Liver (tissue), 8 donors: ENCODE measurements at regions not wholly inside any gene's neighbourhood (a gene's known extent, or its start where the extent isn't known, plus 50 kb on each side); places are given as distances from the start of the nearest gene placed in this dataset.

Source experiments
- DNase-seq: peaks from one replicate; pipeline ENCODE4 v3.0.0-alpha.2; 2017; ENCODE audit warnings: low spot score
- H3K27ac ChIP-seq, 2 donors: one replicate each; pipeline ENCODE4 v1.7.0; 2013; ENCODE audit warnings: inconsistent platforms in 2 of 2, low read length in 2 of 2, control low read depth in 1 of 2, low read depth in 1 of 2, mild to moderate bottlenecking in 1 of 2
- H3K27me3 ChIP-seq, 4 donors: one replicate each; pipeline versions ENCODE4 v1.6.1 to v1.7.0; 2013; ENCODE audit warnings: low read length in 3 of 4, inconsistent platforms in 1 of 4, mild to moderate bottlenecking in 1 of 4, moderate library complexity in 1 of 4; ENCODE audit not compliant: control insufficient read depth in 4 of 4, insufficient read depth in 4 of 4
- H3K36me3 ChIP-seq, 4 donors: one replicate each; pipeline versions ENCODE4 v1.6.1 to v1.7.0; 2013; ENCODE audit warnings: low read length in 3 of 4, mild to moderate bottlenecking in 3 of 4, low read depth in 1 of 4, moderate library complexity in 1 of 4; ENCODE audit not compliant: control insufficient read depth in 4 of 4, insufficient read depth in 3 of 4
- H3K4me1 ChIP-seq, 4 donors: one replicate each; pipeline versions ENCODE4 v1.6.1 to v1.7.0; 2013; ENCODE audit warnings: low read length in 3 of 4, mild to moderate bottlenecking in 3 of 4, moderate library complexity in 1 of 4; ENCODE audit not compliant: control insufficient read depth in 4 of 4, insufficient read depth in 4 of 4
- H3K4me3 ChIP-seq, 3 donors: one replicate each; pipeline versions ENCODE4 v1.6.1 to v1.7.0; 2013; ENCODE audit warnings: low read length in 3 of 3, control low read depth in 1 of 3, low read depth in 1 of 3, mild to moderate bottlenecking in 1 of 3
- H3K9ac ChIP-seq, 2 donors: one replicate each; pipeline ENCODE4 v1.7.0; 2013; ENCODE audit warnings: low read length in 2 of 2, mild to moderate bottlenecking in 2 of 2, moderate library complexity in 2 of 2, control low read depth in 1 of 2, low read depth in 1 of 2
- H3K9me3 ChIP-seq, 4 donors: one replicate each; pipeline versions ENCODE4 v1.6.1 to v1.7.0; 2013; ENCODE audit warnings: low read length in 3 of 4; ENCODE audit not compliant: control insufficient read depth in 4 of 4
- EGR1 ChIP-seq, 2 donors: IDR thresholded peaks; 2 replicates each; pipeline ENCODE4 v1.6.1; 2016 to 2018; ENCODE audit warnings: antibody characterized with exemption in 2 of 2, low read depth in 2 of 2
- FOXA1 ChIP-seq: IDR thresholded peaks from 2 replicates; pipeline ENCODE4 v1.6.1; 2016; ENCODE audit warnings: antibody characterized with exemption
- FOXA2 ChIP-seq: IDR thresholded peaks from 2 replicates; pipeline ENCODE4 v1.6.1; 2016; ENCODE audit warnings: antibody characterized with exemption
- GABPA ChIP-seq, 2 donors: IDR thresholded peaks in 1 of 2; conservative IDR thresholded peaks in 1 of 2; 2 replicates each; pipeline ENCODE4 v1.6.1; 2016; ENCODE audit warnings: antibody characterized with exemption in 2 of 2, mild to moderate bottlenecking in 1 of 2, moderate library complexity in 1 of 2
- HNF4A ChIP-seq, 2 donors: conservative IDR thresholded peaks; 2 replicates each; pipeline ENCODE4 v1.6.1; 2016; ENCODE audit warnings: antibody characterized with exemption in 2 of 2, mild to moderate bottlenecking in 2 of 2
- HNF4G ChIP-seq: IDR thresholded peaks from 2 replicates; pipeline ENCODE4 v1.6.1; 2016; ENCODE audit warnings: antibody characterized with exemption
- JUND ChIP-seq, 2 donors: IDR thresholded peaks; 2 replicates each; pipeline ENCODE4 v1.6.1; 2016; ENCODE audit warnings: antibody characterized with exemption in 2 of 2
- NR2F2 ChIP-seq: IDR thresholded peaks from 2 replicates; pipeline ENCODE4 v1.6.1; 2016; ENCODE audit warnings: antibody characterized with exemption
- RAD21 ChIP-seq, 2 donors: IDR thresholded peaks; 2 replicates each; pipeline ENCODE4 v1.6.1; 2016; ENCODE audit warnings: antibody characterized with exemption in 2 of 2, mild to moderate bottlenecking in 2 of 2
- RXRA ChIP-seq, 2 donors: IDR thresholded peaks; 2 replicates each; pipeline ENCODE4 v1.6.1; 2017 to 2018; ENCODE audit warnings: antibody characterized with exemption in 2 of 2, mild to moderate bottlenecking in 1 of 2
- SP1 ChIP-seq: IDR thresholded peaks from 2 replicates; pipeline ENCODE4 v1.6.1; 2018; ENCODE audit warnings: antibody characterized with exemption, mild to moderate bottlenecking
- TAF1 ChIP-seq: conservative IDR thresholded peaks from 2 replicates; pipeline ENCODE4 v1.6.1; 2016; ENCODE audit warnings: antibody characterized with exemption, mild to moderate bottlenecking
- YY1 ChIP-seq: IDR thresholded peaks from 2 replicates; pipeline ENCODE4 v1.6.1; 2016; ENCODE audit warnings: antibody characterized with exemption, mild to moderate bottlenecking
- WGBS: extraction: QIAGEN DNeasy Blood & Tissue Kit; methylation state at CpG from one replicate; pipeline ENCODE4 v1.1.7; 2013; 5-methylcytosine and 5-hydroxymethylcytosine counted together
- TF ChIP-seq, protein P1 (sequence below): fragments of 150-350 bp; IDR thresholded peaks from 2 replicates; pipeline ENCODE4 v1.5.1; 2017; ENCODE audit warnings: improper control_type of control experiment, low read depth, low read length; ENCODE audit not compliant: missing input control
- TF ChIP-seq, protein P2 (sequence below): IDR thresholded peaks from 2 replicates; pipeline ENCODE4 v1.6.1; 2016; ENCODE audit warnings: antibody characterized with exemption
- TF ChIP-seq, protein P3 (sequence below): IDR thresholded peaks from 2 replicates; pipeline ENCODE4 v1.6.1; 2016; ENCODE audit warnings: antibody characterized with exemption
- TF ChIP-seq, protein P4 (sequence below): IDR thresholded peaks from 2 replicates; pipeline ENCODE4 v1.6.1; 2016; ENCODE audit warnings: antibody characterized with exemption, mild to moderate bottlenecking
- TF ChIP-seq, protein P5 (sequence below): IDR thresholded peaks from 2 replicates; pipeline ENCODE4 v1.6.1; 2016; ENCODE audit warnings: antibody characterized with exemption
- donor health status: healthy.
- donor health status: healthy.
- donor health status: healthy.
- donor health status: healthy.
- donor health status: healthy.

DNA sequence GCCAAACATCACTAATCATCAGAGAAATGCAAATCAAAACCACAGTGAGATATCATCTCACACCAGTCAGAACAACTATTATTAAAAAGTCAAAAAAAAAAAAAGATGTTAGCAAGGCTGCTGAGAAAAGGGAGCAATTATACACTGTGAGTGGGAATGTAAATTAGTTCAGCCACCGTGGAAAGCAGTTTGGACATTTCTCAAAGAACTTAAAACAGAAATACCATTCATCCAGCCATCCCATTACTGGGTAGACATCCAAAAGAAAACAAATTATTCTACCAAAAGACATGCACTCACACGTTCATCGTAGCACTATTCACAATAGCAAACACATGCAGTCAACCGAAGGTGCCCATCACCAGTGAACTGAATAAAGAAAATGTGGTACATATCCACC is 213.9 kb downstream of the TTLL2 start:
- WGBS = 71% methylated on average over 4 of the region's 4 CpGs
- Histone ChIP-seq H3K27me3 (no peaks in the 10 kb centered on the region), H3K4me1 (peaks cover 0 to 3% (median 0%) of the 10 kb centered on the region in 4 donors), H3K4me3 (no peak overlapping the region), H3K9me3 (no peaks in the 10 kb centered on the region), H3K27ac (no peak overlapping the region), H3K36me3 (no peaks in the 10 kb centered on the region), H3K9ac (no peak overlapping the region)
- TF ChIP-seq, protein P1, sequence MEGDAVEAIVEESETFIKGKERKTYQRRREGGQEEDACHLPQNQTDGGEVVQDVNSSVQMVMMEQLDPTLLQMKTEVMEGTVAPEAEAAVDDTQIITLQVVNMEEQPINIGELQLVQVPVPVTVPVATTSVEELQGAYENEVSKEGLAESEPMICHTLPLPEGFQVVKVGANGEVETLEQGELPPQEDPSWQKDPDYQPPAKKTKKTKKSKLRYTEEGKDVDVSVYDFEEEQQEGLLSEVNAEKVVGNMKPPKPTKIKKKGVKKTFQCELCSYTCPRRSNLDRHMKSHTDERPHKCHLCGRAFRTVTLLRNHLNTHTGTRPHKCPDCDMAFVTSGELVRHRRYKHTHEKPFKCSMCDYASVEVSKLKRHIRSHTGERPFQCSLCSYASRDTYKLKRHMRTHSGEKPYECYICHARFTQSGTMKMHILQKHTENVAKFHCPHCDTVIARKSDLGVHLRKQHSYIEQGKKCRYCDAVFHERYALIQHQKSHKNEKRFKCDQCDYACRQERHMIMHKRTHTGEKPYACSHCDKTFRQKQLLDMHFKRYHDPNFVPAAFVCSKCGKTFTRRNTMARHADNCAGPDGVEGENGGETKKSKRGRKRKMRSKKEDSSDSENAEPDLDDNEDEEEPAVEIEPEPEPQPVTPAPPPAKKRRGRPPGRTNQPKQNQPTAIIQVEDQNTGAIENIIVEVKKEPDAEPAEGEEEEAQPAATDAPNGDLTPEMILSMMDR = no peak
- TF ChIP-seq HNF4A (conservative IDR thresholded peaks at IDR 0.05) (no peak), RXRA (IDR thresholded peaks at IDR 0.05) (no peak), FOXA2 (no peak), TAF1 (no peak), NR2F2 (no peak), SP1 (no peak), GABPA (IDR thresholded peaks at IDR 0.05 in 1 of 2, conservative IDR thresholded peaks at IDR 0.05 in 1 of 2) (no peak), YY1 (no peak), EGR1 (IDR thresholded peaks at IDR 0.05; ENCODE audit: low read depth in 2 of 2) (no peak), HNF4G (no peak), FOXA1 (no peak), JUND (IDR thresholded peaks at IDR 0.05) (no peak), RAD21 (IDR thresholded peaks at IDR 0.05) (no peak)
- TF ChIP-seq, protein P2, sequence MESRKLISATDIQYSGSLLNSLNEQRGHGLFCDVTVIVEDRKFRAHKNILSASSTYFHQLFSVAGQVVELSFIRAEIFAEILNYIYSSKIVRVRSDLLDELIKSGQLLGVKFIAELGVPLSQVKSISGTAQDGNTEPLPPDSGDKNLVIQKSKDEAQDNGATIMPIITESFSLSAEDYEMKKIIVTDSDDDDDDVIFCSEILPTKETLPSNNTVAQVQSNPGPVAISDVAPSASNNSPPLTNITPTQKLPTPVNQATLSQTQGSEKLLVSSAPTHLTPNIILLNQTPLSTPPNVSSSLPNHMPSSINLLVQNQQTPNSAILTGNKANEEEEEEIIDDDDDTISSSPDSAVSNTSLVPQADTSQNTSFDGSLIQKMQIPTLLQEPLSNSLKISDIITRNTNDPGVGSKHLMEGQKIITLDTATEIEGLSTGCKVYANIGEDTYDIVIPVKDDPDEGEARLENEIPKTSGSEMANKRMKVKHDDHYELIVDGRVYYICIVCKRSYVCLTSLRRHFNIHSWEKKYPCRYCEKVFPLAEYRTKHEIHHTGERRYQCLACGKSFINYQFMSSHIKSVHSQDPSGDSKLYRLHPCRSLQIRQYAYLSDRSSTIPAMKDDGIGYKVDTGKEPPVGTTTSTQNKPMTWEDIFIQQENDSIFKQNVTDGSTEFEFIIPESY = no peak
- TF ChIP-seq, protein P3, sequence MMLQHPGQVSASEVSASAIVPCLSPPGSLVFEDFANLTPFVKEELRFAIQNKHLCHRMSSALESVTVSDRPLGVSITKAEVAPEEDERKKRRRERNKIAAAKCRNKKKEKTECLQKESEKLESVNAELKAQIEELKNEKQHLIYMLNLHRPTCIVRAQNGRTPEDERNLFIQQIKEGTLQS = no peak
- TF ChIP-seq, protein P4, sequence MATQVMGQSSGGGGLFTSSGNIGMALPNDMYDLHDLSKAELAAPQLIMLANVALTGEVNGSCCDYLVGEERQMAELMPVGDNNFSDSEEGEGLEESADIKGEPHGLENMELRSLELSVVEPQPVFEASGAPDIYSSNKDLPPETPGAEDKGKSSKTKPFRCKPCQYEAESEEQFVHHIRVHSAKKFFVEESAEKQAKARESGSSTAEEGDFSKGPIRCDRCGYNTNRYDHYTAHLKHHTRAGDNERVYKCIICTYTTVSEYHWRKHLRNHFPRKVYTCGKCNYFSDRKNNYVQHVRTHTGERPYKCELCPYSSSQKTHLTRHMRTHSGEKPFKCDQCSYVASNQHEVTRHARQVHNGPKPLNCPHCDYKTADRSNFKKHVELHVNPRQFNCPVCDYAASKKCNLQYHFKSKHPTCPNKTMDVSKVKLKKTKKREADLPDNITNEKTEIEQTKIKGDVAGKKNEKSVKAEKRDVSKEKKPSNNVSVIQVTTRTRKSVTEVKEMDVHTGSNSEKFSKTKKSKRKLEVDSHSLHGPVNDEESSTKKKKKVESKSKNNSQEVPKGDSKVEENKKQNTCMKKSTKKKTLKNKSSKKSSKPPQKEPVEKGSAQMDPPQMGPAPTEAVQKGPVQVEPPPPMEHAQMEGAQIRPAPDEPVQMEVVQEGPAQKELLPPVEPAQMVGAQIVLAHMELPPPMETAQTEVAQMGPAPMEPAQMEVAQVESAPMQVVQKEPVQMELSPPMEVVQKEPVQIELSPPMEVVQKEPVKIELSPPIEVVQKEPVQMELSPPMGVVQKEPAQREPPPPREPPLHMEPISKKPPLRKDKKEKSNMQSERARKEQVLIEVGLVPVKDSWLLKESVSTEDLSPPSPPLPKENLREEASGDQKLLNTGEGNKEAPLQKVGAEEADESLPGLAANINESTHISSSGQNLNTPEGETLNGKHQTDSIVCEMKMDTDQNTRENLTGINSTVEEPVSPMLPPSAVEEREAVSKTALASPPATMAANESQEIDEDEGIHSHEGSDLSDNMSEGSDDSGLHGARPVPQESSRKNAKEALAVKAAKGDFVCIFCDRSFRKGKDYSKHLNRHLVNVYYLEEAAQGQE = no peak
- TF ChIP-seq, protein P5, sequence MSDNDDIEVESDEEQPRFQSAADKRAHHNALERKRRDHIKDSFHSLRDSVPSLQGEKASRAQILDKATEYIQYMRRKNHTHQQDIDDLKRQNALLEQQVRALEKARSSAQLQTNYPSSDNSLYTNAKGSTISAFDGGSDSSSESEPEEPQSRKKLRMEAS = no peak
- no peak for DNase-seq
